ENCODE measurements at regions not wholly inside any gene's neighbourhood (a gene's known extent, or its start where the extent isn't known, plus 50 kb on each side); places are given as distances from the start of the nearest gene placed in this dataset.
"Not testable (repeated sequence)": the region's sequence is repeated elsewhere in the genome, so short reads cannot be mapped to it uniquely, and the experiment has no call there.

DNA sequence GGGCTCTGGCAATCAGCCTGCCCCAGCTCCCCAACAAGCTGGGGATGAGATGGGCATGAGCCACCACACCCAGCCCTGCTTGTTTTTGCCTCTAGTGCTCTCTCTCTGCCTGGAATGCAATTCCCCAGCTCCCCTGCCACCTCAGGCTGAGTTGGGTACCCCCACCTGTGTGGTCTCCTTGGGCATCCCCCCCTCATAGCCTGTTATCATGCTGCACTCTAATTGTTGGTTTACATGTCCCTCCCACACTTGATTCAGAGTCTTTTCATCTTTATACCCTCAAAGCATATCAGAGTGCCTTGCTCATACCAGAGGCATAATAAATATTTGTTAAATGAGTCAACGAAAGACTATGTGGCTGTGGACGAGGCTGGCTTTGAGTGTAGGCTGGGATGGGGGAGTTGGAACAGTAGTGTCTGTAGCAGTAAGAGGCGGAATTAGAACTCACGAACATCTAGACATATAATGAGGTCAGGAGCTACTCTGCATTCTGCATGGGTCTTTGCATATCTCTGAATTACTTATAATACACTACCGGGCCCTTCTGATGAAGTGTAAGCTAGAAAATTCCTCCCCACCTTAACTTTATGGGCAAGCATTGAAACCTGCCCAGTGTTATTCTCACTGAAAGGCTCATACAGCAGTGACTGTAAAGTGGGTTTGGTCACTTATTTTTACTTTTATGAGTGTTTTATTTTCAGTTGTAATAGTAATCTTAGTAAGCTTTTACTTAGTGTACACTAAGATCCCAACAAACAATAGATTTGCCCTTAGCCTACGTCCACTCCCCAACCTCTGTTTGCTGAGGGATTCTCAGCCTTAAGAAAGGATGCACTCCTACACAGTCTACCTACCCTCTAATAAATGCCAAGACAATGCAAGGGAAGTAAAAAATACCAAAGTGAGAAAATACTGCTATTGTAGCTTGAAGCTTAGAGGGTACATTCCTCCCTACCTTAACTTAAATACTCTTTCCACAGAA, 58.7 kb downstream of the EDN1 start:
- DNase-seq (ENCODE audit: low read depth, low spot score), result no peak

DNA sequence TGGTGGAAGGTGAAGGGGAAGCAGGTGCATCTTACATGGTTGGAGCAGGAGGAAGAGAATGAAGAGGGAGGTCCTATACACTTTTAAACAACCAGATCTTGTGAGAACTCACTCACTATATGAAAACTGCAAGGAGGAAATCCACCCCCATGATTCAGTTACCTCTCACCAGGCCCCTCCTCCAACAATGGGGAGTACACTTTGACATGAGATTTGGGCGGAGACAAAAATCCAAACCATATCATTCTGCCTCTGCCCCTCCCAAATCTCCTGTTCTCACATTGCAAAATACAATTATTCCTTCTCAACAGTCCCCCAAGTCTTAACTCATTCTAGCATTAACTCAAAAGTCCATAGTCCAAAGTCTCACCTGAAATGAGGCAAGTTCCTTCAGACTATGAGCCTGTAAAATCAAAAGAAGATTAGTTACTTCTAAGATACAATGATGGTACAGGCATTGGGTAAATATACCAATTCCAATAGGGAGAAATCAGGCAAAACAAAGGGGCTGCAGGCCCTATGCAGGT, 60.5 kb downstream of the EDN1 start:
- DNase-seq (ENCODE audit: low read depth, low spot score), result no peak

DNA sequence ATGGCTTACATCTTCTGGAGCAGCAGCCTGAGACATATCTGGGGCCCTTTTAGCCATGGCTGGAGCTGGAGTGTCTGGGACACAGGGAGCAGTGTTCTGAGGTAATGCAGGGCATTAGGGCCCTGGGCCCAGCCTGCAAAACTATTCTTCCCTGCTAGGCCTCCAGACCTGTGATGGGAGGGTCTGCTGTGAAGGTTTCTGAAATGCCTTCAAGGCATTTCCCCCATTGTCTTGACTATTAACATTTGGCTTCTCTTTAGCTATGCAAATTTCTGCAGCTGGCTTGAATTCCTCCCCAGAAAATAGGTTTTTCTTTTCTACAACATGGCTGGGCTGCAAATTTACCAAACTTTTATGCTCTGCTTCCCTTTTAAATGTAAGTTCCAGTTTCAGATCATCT, 61.5 kb downstream of the EDN1 start:
- no peak for DNase-seq (ENCODE audit: low read depth, low spot score)

DNA sequence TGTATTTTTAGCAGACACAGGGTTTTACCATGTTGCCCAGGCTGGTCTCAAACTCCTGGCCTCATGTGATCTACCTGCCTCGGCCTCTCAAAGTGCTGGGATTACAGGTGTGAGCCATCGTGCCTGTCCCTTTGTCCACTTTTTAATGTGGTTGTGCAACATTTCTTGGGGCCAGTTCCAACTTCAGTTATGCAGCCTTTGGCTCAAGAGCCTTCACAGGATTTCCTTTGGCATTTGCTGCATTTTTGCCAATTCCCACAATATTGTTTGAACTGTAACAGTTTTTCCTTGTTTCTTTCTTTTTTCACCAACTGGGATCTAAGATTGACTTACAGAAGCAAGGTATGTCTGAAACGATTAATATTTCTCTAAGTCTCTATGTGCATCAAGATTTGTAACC, 63.6 kb downstream of the EDN1 start:
- DNase-seq (ENCODE audit: low read depth, low spot score), result no peak

DNA sequence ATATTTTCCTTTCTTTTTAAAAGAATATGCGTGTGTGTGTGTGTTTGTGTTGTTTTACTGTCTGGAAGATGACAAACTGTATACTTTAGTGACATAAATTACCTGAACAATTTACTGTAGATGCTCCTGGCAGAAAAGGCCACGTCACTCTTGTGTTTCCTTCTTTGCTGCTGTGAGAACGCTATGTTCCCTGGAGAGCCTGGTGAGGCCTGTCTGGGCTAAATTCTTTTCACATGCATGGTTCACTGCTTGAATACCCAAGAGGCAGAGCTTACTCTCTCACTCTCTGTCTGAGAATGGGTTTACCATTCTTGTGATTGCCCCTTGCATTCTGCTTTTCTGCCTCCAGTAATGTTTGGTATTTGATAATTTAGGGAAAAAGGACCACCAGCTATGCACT, 64.3 kb downstream of the EDN1 start:
- DNase-seq (ENCODE audit: low read depth, low spot score), result peak; percentile 57

DNA sequence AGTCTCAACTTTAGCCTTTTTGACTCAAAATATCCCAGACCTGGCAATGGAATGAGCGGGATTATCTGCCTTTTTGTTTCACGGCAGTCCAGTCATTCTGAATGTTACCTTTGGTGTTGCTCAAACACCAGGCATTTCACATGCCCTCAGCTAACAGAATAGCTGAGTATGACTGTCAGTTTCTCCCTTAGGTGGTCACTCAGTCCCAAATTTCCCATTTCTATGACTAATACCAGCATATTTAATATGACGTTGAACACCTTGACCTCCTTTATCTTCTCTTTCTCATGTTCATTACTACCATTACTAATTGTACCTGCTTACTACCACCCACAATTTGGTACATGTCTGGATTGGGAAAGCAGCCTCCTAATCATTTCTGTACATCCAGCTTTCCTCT, 65.2 kb downstream of the EDN1 start:
- no peak for DNase-seq (ENCODE audit: low read depth, low spot score)

DNA sequence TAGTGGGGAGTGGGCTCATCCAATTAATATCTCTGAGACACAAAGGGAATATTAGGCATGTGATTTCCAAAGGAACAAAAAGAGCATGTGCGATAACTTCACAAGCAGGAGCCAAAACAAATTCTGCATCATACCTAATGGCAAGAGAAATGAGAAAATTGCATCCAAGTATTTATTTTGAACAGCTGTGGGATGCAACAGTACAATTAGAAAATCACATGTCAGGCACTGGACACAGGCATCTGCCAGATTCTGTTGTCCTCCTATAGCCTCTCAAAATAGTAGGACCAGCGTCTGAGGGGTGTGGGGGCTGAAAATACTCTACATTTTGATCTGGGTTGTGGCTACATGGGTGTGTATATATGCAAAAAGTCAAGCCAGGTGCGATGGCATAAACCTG, 66.3 kb downstream of the EDN1 start:
- DNase-seq (ENCODE audit: low read depth, low spot score), result no peak

DNA sequence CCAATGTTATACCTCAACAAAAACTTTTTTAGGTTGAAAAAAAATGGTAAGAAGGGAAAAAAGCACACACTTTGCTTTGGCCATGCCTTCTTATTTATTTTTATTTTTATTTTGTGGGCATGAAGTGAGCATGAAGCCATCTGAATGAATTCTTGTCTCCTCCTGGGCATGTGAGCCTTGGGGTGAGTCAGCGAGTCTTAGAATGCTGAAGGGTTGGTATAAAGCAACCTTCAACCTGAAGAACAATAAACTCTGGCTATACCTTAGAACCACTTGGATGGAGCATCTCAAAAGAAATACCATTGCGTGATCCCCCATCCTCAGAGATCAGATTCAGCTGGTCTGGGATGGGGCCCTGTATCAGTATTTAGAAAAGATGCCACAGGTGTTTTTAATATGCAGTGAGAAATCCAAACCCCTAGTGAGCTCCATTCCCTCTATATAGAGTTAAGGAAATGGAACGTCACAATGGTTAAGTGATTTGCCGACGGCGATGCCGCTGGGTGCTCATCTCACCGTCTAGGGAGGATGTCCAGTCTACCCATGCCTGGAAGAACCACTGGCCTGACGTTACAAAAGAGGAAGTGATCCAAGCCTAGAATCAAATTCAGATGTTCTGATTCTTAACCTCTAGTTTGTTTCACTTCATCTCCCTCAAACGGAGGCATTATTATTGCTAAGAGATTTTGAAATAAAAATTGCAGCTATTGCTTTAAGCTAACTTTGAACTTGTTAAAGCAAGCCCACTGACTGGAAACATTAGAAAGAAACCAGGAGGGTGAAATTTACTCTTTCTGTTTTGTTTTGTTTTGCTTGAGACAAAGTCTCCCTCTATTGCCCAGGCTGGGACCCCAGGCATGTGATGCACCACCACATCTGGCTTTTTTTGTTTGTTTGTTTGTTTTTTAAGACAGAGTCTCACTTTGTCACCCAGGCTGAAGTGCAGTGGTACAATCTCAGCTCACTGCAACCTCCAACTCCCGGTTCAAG, 67.1 kb downstream of the EDN1 start:
- no peak for DNase-seq (ENCODE audit: low read depth, low spot score)

DNA sequence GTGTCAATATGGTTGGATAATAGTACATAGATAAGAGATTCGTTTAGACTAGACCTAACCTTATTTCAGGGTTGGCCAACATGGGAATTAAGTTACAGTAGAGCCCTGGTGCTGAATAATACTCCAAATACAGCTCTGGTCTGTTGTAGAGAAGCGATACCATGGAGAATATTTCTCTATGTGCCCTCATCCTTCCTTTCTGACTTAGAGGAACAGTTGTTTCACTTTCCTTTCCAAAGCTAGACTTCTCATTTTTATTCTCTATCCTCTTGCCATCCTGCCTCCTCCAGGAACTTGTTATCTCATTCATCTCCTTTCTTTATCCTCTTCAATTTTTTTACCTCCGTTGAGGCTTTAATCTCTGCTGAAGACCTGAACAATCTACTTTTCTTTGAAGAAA, 68.9 kb downstream of the EDN1 start:
- DNase-seq (ENCODE audit: low read depth, low spot score), result no peak

DNA sequence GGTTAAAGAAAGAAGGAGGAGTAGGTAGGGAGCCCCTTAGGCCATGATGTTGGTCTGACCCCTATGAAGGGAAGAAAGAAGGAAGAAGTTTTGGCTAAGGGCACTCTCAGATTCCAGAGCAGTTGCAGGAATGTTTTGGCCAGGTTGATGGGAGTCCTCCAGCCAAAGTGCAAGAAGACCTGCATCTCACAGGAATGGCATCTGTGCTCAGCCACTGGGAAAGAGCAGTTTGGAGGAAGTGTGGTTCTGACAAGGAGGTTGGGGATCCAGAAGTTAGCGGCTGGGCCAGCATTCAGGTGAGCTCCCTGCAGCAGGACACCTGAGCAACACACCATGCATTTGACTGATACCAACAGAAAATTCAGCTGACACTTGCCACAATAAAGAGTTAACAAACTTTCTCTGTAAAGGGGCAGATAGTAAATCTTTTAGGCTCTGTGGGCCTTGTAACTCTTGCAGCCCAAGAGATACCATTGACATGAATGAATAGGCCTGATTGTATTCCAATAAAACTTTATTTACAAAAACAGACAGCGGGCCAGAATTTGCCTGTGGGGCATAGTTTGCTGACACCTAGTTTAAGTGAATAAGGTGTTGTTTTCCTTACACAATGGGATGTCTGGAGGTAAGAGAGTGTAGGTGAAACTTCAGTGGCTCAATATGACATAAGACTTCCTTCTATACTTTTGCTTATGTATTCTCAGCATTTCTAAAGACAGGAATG, 71.0 kb downstream of the EDN1 start:
- DNase-seq (ENCODE audit: low read depth, low spot score), result no peak

DNA sequence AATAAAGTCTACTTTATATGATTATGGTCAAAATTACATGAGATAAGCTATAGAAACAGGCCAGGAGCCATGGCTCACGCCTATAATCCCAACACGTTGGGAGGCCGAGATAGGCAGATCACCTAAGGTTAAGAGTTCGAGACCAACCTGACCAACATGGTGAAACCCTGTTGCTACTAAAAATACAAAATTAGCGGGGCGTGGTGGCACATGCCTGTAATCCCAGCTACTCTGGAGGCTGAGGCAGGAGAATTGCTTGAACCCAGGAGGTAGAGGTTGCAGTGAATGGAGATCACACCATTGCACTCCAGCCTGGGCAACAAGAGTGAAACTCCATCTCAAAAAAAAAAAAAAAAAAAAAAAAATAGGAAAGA, 73.1 kb downstream of the EDN1 start:
- DNase-seq (ENCODE audit: low read depth, low spot score), result not testable (repeated sequence)

DNA sequence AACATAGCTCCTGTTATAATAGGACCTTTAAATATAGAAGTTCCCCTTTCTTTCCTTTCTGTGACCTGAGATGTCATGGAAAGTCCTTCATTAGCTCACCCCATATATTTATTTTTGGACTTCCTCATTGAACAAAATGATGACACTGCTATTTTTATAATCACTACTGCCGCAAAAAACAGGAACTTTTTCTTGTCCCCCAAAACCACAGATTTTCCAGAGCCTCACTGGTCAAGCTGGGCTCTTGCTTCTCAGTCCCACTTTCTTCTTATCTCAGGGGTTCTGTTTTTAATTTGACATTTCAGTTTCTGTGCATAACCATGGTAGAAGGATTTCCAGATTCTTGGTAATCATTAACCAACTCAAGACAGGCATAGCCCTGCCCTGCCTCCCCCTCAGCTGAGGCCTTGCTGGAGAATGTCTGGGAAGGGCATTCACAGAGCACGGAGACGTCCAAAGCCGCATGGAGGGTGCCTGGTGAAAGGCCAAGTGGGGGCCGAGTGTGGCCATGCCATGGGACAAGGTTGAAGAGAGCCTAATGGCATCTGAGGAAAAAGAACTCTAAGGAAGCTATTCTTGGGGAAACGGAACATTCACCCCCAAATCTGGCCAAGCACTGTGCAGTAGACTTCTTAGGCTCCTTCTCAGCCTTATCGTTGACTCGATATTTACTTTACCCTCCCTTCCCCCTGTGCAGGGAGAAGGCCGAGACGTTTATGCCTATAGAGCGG, 73.7 kb downstream of the EDN1 start:
- no peak for DNase-seq (ENCODE audit: low read depth, low spot score)

DNA sequence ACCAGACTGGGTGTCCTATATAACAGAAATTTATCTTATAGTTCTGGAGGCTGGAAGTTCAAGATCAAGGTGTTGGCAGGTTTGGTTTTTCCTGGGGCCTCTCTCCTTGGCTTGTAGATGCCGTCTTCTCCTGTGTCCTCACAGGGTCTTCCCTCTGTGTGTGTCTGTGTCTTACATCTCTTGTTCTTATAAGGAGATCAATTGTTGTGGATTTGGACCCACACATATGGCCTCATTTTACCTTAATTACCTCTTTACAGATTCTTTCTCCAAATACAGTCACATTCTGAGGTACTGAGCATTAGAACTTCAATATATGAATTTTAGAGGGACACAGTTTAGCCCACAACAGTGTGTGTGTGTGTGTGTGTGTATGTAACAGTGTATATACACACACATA, 74.5 kb downstream of the EDN1 start:
- no peak for DNase-seq (ENCODE audit: low read depth, low spot score)

DNA sequence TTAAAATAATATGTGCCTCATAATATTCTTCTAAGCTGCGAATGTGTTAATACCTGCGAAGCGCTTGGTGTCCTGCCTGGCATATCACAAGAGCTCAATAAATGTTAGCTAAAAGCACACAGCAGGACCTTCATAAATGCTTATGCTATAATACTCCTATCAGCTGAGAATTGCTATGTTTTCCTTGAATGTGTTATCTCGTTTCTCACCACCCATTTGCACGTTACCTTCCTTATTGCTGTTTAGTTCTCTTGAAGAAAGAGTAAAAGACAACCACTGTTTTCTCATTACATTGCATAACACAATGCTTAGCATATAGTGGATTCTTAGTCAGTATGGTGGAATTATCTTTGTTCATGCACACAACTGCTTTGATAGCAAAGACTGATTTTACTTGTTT, 76.6 kb downstream of the EDN1 start:
- no peak for DNase-seq (ENCODE audit: low read depth, low spot score)

DNA sequence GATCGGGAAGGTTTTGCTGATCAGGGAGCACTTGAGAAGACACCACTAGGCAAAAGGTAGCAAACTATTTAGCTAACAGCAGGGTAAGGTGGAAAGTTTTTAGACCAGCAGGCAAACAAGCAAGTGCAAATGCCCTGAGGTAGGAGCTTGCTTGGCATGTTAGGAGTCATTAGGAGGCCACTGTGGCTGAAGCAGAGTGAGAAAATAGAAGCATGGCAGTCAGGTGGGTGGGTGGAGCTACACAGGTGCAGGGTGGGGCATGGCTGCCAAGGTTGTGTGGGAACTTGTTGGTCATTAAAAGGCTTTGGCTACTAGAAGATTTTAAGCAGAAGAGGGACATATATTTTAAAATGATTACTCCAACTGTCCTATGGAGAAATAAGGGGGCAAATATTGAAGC, 77.3 kb downstream of the EDN1 start:
- no peak for DNase-seq (ENCODE audit: low read depth, low spot score)

DNA sequence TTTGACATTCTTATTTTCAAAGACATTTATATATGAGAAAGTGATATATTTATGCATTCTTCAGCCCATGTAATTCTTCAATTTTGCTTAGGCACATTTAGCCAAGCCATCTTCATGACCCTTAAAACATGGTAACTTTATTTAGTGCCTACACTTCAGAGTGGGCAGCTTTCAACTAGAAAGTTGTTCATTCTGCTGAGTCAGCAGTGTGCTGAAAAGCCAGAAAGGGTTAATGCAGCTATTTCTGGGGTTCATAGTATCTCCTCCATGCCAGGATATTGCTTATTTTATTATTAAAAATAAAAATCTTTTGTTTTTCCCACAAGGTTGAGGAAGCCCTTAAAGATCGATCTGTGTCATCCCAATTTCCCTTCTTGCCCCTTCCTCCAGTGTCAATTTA, 79.2 kb downstream of the EDN1 start:
- DNase-seq (ENCODE audit: low read depth, low spot score), result no peak

DNA sequence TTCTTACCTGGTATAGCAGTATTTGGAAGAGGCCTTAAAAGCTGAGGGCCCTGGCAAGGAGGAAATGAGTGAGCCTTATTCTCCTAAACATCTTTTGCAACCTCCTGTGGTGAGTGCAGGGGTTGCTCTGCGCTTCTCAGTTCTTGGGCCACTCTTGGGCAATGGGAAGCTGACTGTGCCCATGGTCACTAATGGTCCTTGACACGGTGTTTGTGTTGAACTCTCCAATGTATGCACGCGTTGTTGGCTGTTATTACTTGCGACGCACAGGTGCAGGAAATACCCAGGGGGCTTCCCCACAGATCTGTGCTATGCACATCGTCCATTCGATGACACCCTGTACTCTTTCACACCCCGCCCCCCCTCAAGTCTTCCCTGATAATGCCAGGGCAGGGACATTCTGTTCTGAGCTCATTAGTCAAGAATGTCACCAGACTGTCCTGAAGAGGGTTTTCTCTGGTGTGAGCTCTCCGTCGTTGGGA, 79.7 kb downstream of the EDN1 start:
- no peak for DNase-seq (ENCODE audit: low read depth, low spot score)

DNA sequence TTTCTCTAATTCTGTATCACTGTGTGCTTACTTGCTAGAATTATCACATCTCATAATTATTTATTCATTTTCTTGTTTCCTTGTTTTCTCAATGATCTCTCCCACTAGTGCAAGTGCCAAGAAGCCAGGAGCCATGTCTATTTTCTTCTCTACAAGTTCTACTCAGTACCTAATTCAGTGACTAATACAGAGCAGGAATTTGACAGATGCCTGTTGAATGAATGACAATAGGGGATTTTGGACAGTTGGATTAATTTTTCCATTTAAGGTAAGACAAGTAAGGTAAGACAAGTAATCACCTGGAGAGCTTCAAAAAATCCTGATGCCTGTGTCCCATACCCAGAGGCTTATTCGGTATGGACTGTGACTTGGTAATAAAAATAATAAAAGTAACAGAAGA, 81.0 kb downstream of the EDN1 start:
- no peak for DNase-seq (ENCODE audit: low read depth, low spot score)

DNA sequence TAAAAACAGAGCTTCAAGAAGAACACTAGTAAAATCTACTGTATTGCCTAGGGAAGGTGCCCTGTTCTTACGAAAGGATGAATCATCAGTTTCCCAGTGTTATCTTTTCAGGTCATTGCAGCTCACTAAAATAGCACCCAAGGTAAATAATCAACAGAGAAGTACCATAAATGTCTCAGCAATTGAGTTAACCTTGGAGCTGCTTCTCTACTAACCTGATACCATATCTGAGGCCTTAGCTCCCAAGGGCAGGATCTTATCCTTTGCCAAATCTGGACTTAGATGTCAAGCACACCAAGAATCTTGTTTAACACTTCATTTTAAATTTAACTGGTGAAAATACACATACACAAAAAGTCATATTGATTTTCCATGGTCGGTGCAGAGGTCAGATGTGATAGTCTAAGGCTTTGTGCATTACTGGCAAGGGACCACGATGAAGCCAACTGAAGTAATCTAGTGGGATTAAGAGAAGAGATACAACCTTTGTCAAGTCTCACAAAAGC, 81.5 kb downstream of the EDN1 start:
- no peak for DNase-seq (ENCODE audit: low read depth, low spot score)

DNA sequence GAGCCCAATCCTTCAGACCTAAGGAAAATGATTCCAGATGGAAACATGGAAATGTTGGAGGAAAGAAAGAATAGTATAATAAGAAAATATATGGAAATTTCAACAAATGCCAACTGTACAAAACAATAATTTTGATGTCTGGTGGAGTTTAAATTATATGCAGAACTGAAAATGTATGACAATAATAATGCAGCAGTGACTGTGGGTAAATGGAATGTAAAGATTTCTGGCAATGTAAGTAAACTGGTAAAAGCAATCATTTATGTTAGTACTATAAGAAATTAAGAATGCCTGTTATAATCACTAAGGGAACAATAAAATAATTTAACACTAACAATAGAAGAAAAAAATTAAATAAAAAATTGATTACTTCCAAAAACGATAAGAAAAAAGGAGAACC, 89.0 kb downstream of the EDN1 start:
- DNase-seq (ENCODE audit: low read depth, low spot score), result no peak

DNA sequence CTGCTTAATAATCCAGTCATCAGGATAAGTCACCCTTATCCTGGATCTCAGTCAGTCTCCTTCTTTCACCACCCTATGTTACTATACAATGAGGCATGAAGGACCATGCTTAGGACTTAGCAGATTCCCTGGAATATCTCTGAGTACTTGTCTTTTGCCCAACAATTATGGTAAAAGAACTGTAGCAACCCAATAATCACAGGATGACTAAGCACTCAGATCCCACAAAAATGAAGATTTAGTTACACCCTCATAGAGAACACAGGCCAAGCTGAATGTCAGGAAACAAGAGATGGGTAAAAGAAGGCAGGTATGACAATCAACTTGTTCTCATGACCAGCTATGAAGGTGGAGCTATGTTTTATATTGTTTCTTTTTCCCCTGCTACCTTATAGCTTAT, 91.4 kb downstream of the EDN1 start:
- no peak for DNase-seq (ENCODE audit: low read depth, low spot score)
